GM18873 (cell line): ENCODE measurements at regions not wholly inside any gene's neighbourhood (a gene's known extent, or its start where the extent isn't known, plus 50 kb on each side); places are given as distances from the start of the nearest gene placed in this dataset.
"Not testable (repeated sequence)": the region's sequence is repeated elsewhere in the genome, so short reads cannot be mapped to it uniquely, and the experiment has no call there.

Experiments used
- ATAC-seq: cut with Tn5 transposase; IDR thresholded peaks from one replicate; pipeline ENCODE4 v1.9.1; 2021; ENCODE audit warnings: mild to moderate bottlenecking, moderate library complexity, moderate number of reproducible peaks; ENCODE audit not compliant: unreplicated experiment, low FRiP score

DNA sequence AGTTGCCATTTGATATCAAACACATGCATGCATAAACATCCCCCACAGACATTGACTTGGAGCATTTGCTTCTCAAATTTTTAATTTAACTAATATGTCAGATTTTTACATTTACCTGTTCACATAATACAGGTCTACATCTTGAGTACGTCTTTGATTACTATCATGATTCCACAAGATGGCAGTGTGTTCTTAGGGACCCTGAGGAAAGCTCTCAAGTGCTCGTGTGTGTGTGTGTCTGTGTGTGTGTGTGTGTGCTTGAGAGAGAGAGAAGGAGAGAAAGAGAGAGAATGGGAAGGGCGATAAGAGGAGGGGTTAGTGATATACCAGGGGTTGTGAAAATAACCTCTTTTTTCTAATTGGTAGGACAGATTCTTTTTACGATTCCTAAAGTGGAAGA, 167.1 kb upstream of the OR4E1 start:
- no peak for ATAC-seq

- ATAC-seq: no peak
These were observed 160.2 kb upstream of the OR4E1 start for GRCh38 chr14:21833836-21834235.

DNA sequence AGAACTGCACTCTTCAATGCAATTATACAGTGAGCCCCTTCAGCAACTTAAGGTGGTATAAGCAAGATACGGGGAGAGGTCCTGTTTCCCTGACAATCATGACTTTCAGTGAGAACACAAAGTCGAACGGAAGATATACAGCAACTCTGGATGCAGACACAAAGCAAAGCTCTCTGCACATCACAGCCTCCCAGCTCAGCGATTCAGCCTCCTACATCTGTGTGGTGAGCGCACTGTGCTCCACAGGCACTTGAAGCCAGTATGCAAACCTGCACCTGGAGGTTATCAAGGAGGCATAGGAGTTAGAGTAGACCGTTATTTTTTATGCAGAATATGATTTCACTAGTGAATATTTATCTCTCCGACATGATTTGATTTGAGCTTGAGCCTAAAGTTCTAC, 152.2 kb upstream of the OR4E1 start:
- no peak for ATAC-seq

DNA sequence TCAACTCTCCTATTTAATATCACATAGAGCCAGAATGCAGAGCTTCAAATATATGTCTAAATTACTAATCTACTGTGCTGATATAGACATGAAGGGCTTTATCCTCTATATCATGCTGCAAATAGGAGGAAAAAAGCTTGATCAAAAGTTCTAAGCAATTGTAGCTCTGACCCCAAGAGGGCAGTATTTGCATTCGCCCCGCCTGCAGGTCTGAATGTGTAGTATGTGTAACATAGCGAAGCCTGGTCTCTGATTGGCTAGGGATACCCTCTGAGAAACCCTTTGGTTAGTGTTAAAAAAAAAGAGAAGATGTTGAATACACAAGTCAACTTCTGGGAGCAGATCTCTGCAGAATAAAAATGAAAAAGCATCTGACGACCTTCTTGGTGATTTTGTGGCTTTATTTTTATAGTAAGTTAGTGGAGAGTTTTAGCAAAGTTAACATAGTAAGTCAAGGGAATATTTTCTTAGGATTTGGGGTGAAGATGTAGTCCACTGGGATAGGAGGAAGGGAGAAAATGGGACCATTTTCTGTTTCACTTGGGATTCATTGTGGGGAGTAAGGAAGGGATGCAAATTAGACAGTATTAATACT, 151.6 kb upstream of the OR4E1 start:
- ATAC-seq: no peak

- no peak for ATAC-seq
These were observed 148.5 kb upstream of the OR4E1 start for GRCh38 chr14:21822109-21822508.

DNA sequence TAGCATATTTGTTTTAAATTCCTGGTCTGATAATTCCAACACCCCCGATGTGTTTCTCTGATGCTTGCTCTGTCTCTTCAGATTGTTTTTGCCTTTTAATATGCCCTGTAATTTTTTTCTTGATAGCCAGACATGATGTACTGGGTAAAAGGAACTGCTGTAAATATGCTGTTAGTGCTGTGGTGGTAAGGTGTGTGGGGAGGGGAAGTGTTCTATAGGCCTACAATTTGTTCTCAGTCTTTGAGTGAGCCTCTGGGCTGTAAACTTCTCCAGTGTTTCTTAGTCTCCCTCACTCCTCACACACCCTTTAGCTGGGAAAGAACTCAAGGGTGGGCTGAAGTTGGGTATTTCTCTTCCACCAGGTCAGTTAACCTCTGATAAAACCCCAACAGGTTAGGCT, 147.0 kb upstream of the OR4E1 start:
- no peak for ATAC-seq

GRCh38 chr14:21819891-21820290, 146.3 kb upstream of the OR4E1 start:
- not testable (repeated sequence) for ATAC-seq

- not testable (repeated sequence) for ATAC-seq
These were observed 143.4 kb upstream of the OR4E1 start for GRCh38 chr14:21817010-21817409.

- no peak for ATAC-seq
These were observed 134.4 kb upstream of the OR4E1 start for GRCh38 chr14:21807975-21808374.

DNA sequence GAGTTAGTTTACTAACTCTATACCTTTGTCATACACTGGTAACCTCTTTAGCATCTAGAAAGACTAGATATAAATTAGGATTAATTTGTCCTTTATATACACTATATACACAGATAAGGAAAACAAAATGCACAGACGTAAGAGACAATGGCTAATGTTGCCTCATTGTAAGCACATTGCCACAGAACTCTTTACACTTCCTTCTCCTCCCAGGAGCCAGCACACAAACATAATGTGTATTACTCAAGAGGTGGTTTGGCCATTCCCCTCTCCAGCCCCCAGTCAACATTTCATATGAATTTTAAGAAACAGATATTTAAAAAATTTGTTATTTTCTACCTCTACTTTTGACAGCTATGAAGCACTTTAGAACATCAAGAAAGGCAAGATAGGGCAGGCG, 131.4 kb upstream of the OR4E1 start:
- ATAC-seq: no peak

DNA sequence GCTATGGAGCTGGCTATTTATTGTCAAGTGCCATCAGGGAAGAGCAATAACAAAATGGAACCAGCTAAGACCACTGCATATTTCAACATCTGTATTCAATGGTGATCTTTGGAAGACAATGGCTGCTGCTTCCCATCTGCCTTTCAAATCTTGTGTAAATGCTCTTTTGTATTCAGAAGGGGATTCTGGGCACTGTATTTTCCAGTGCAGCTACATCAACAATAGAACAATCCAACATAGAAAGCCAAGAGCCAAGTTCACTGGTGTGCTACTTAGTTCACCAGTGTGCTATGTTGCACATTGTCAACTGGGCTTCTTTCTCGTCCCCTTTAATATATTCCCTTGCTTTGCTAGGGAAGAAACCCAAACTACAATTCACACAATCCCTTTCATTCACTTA, 128.8 kb upstream of the OR4E1 start:
- no peak for ATAC-seq

DNA sequence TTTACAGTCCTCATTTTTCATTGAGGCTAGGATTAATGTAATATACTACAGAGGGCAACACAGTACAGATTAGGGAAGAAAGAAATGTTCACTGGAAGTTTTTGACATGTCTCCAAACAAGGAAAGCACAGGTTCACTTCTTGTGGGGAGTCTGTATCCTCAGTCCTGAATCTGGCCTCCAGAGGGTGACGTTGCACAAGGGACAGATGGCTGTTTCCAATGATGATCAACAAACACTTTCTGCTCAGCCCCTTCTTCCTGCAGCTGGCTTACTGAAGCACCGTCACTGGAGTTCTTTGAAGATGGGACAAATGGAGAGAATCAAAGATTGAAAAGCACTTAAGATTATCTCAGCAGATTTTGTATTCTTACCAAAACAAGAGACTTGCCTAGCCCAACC, 123.3 kb upstream of the OR4E1 start:
- ATAC-seq: no peak

- ATAC-seq: no peak
These were observed 121.8 kb upstream of the OR4E1 start for GRCh38 chr14:21795456-21795855.

DNA sequence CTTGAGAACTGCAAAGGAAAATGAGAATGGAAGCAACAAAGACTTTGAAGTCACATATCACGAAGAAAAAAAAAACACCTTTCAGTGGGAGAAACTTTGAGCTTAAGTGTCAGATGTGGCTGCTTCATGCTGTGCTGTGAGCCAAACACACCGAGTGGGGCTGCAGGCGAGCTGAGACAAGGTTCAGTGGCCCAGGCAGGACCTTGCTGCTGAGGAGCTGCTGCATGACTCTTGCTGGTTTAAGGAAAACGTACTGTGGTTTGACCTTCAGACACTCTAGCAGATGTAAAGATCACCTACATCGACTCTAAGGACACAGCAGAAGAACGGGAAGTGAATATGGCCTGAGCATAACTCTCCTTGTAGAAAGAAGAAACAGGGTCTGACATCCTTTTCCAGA, 118.1 kb upstream of the OR4E1 start:
- ATAC-seq: no peak

DNA sequence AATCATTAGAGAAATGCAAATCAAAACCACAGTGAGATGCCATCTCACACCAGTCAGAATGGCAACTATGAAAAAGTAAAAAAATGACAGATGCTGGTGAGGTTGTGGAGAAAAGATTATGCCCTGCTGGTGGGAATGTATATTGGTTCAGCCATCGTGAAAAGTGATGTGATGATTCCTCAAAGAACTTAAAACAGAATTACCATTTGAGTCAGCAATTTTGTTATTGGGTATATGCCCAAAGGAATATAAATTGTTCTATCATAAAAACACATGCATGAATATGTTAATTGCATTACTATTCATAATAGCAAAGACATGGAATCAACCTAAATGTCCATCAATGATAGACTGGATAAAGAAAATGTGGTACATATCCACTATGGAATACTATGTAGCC, 115.1 kb upstream of the OR4E1 start:
- ATAC-seq: not testable (repeated sequence)

DNA sequence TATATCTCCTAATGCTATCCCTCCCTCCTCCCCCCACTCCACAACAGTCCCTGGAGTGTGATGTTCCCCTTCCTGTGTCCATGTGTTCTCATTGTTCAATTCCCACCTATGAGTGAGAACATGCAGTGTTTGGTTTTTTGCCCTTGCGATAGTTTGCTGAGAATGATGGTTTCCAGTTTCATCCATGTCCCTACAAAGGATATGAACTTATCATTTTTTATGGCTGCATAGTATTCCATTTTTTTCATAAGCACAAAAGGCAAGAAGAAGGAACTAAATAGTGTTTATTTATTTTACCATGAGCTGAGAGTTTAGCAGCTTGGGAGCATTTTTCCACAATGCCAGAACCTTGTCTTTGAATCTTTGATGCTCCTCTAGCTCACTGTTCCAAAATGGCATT, 113.6 kb upstream of the OR4E1 start:
- ATAC-seq: not testable (repeated sequence)

GRCh38 chr14:21781543-21781942, 107.9 kb upstream of the OR4E1 start:
- no peak for ATAC-seq

GRCh38 chr14:21780429-21781084, 106.9 kb upstream of the OR4E1 start:
- no peak for ATAC-seq

- no peak for ATAC-seq
These were observed 98.1 kb upstream of the OR4E1 start for GRCh38 chr14:21771671-21772070.

DNA sequence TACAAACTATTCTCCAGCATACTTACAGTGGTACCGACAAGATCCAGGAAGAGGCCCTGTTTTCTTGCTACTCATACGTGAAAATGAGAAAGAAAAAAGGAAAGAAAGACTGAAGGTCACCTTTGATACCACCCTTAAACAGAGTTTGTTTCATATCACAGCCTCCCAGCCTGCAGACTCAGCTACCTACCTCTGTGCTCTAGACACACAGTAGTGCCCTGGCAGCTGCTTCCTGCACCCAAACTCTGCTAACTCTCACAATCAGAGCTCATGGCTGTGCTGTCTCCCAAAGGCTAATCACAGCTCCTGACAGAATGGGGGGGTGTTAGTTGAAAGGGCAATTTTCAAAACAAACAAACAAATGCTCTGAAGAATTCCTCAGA, 95.2 kb upstream of the OR4E1 start:
- no peak for ATAC-seq

DNA sequence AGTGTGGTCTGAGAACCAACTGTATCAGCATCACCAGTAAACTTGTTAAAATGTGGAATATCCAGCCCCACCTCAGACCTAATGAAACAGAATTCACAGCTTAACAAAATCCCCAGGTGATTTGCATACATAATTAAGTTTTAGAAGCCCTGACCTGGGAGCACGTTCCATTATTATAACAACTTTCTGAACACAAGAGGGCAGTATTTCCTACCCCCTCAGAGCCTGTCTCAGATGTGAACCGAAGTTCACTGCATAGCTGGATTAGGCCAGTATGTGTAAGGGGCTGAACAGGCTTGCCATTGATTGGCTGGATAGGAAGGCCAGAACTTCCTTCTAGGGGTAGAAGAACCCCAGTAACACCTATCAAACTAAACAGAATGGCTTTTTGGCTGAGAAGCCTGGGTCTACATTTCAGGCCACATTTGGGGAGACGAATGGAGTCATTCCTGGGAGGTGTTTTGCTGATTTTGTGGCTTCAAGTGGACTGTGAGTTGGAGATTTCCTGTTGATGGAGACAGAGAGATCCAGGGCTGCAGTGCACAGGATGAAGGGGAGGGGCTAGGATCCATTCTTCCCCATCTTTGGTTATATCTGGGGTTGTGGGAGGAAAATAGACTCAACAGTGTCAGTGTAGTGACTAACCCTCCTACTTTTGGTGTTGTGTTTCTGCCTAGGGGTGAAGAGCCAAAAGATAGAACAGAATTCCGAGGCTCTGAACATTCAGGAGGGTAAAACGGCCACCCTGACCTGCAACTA, 94.7 kb upstream of the OR4E1 start:
- ATAC-seq: no peak

GRCh38 chr14:21760360-21760759, 86.7 kb upstream of the OR4E1 start:
- ATAC-seq: not testable (repeated sequence)
